ENCODE measurements at regions not wholly inside any gene's neighbourhood (a gene's known extent, or its start where the extent isn't known, plus 50 kb on each side); places are given as distances from the start of the nearest gene placed in this dataset.

DNA sequence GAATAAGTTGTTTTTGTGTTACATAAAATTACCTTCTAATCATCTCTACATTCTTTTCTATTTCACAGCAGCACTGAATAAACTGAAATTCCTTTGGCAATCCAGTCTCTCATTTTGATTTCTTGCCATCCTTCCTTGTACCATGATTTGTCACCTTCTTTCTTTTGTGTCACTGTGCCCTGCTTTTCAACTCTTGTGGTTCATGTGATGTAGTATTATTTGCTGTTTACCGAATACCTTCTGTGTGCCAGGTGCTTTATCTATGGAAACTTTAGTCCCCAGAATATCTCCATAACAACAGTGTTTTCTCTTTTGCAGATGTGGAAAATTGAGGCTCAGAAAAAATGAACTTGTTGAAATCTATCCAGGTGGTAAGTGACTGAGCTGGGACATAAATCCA, 220.3 kb downstream of the STK31 start:
- TF ChIP-seq CTCF (IDR thresholded peaks at IDR 0.05) (no peak), POLR2AphosphoS5 (IDR thresholded peaks at IDR 0.05; ENCODE audit: insufficient read depth in 1 of 2, low read depth in 1 of 2) (no peak), POLR2A (IDR thresholded peaks at IDR 0.05) (no peak)
